ENCODE measurements at regions not wholly inside any gene's neighbourhood (a gene's known extent, or its start where the extent isn't known, plus 50 kb on each side); places are given as distances from the start of the nearest gene placed in this dataset.
A peak's percentile ranks its signal among the peaks of the same experiment; 100 is the strongest.
"Not testable (repeated sequence)": the region's sequence is repeated elsewhere in the genome, so short reads cannot be mapped to it uniquely, and the experiment has no call there.

DNA sequence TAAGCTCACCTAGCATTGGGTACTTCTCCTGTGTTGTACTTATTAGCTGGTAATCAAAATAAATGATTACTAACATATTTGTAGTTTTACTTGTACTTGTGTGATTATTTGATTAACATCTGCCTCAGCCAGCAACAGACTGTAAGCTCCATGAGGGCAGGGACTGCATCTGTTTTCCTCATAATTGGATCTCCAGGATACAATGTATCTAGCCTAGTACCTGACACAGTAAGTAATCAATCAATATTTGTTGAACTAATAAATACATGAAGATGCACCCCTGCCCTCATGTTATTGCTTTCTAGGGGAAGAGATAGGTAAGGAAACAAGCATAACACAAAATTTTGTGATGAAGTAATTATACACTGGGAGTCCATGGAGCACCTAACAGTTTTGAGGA, 101.5 kb downstream of the TENT5C start:
- DNase-seq (ENCODE audit: low spot score), result no peak

GRCh38 chr1:117708323-117709248, 102.7 kb downstream of the TENT5C start:
- no peak for DNase-seq (ENCODE audit: low spot score)

DNA sequence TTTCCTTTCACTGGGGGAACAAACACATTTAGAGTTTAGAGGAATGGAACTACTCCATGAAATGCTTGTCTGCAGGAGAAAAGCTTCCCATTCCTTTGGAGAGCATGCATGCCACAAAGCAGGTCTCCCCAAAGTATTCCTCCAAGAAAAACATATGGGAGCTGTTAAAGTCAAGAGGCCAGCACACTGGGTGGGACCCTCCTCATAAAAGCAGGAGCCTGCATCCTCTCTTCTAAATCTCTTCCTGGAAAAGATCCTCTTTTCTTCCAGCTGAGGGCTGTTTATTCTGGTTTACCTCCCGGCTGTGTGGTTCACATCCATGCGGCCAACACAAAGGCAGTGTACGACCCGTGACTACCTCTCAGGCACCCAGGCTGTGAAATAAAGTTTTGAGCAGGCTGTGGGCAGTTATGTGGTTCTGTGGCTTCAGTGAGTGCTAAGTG, 103.4 kb downstream of the TENT5C start:
- DNase-seq (ENCODE audit: low spot score), result no peak

GRCh38 chr1:117710710-117711109, 104.9 kb downstream of the TENT5C start:
- peak; percentile 18 for DNase-seq (ENCODE audit: low spot score)

- no peak for DNase-seq (ENCODE audit: low spot score)
These were observed 106.8 kb downstream of the TENT5C start for GRCh38 chr1:117712621-117713020.

DNA sequence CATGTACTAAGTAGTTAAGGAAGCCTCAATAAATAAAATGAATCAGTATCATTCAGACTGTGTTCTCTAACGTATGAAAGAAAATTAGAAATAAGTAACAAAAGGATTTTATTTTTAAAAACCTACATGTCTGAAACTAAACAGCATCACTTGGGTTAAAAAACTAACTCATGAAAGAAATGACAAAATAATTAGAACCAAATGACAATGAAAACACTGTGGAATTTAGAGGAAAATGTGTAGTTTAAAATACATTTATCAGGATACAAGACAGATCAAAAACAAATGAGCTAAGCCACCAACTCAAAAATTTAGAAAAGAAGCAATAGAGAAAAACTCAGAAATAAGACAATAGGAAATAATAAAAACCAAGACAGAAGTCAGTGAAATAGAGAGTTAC, 108.7 kb downstream of the TENT5C start:
- DNase-seq (ENCODE audit: low spot score), result no peak

- not testable (repeated sequence) for DNase-seq (ENCODE audit: low spot score)
These were observed 110.2 kb downstream of the TENT5C start for GRCh38 chr1:117716030-117716429.

DNA sequence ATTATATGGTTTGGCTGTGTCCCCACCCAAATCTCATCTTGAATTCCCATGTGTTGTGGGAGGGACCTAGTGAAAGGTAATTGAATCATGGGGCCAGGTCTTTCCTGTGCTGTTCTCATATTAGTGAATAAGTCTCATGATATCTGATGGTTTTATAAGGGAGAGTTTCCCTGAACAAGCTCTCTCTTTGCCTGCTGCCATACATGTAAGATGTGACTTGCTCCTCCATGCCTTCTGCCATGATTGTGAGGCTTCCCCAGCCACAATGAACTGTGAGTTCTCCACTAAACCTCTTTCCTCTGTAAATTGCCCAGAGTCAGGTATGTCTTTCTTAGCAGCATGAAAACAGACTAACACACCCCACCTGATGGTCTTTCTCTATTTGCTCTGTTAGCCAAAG, 112.1 kb downstream of the TENT5C start:
- not testable (repeated sequence) for DNase-seq (ENCODE audit: low spot score)

DNA sequence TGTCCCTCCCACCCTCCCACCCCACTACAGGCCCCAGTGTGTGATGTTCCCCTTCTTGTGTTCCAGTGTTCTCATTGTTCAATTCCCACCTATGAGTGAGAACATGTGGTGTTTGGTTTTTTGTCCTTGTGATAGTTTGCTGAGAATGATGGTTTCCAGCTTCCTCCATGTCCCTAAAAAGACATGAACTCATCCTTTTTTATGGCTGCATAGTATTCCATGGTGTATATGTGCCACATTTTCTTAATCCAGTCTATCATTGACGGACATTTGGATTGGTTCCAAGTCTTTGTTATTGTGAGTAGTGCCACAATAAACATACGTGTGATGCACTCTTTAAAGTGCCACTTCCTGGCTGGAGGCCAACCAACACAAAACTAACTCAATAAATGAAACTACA, 112.7 kb downstream of the TENT5C start:
- DNase-seq (ENCODE audit: low spot score), result not testable (repeated sequence)

- DNase-seq (ENCODE audit: low spot score), result no peak
These were observed 113.2 kb downstream of the TENT5C start for GRCh38 chr1:117719004-117719403.

- no peak for DNase-seq (ENCODE audit: low spot score)
These were observed 126.4 kb downstream of the TENT5C start for GRCh38 chr1:117732065-117732797.

GRCh38 chr1:117732956-117733355, 127.1 kb downstream of the TENT5C start:
- no peak for DNase-seq (ENCODE audit: low spot score)

DNA sequence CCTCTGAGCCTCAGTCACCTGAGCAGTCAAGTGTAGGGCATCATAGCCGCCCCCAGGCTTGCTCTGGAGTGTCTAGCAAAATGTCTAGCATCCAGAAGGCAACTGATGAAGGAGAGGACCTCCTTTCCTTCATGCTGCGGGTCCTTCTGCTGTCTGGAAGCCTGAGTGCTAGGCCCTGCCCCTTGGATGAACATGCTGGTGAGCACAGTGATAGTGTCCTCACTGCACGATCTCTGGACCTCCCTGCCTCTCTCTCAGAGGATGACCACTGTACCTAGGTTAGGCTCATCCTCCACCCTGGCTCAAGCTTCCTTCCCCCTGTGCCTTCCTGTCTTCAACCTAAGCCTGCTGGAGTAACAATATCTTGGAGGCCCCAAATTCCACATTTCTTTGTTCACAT, 128.6 kb downstream of the TENT5C start:
- no peak for DNase-seq (ENCODE audit: low spot score)

DNA sequence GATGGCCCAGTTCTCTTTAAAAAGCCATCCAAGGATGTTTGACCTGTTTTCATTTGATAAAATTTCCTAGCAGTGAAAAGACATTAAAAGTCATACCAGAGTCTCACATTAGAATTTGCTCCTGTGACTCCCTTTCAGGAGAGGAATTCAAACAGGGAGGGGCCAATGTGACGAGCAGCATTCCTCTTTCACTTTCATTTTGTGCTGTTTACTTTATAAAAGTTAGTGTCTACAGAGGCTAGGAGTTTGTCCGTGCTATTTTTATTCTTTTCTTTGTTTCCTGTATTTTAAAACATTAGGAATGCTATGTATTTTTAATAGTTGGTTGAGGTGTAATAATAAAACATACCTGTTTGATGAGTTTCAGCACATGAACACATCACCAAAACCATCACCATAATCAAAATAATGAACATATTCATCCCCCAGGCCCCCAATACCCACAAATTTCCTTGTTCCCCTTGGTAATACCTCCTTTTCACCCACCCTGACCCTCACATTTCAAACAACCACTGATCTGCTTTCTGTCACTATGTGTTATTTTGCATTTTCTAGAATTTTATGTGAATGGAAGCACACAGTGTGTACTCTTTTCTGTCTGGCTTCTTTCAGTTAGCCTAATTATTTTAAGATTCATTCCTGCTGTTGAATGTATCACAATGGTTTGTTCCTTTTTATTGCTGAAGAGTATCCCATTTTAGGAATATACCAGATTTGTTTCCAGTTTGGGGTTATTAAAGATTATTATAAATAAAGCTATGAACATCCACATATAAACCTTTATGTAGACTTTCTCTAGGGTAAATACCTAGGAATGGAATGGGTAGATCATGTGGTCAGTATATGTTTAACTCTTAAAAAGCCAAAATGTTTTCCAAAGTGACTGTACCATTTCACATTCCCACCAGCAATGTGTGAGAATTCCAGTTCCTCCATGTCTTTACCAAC, 129.5 kb downstream of the TENT5C start:
- no peak for DNase-seq (ENCODE audit: low spot score)

- DNase-seq (ENCODE audit: low spot score), result no peak
These were observed 133.7 kb downstream of the TENT5C start for GRCh38 chr1:117739504-117739903.

DNA sequence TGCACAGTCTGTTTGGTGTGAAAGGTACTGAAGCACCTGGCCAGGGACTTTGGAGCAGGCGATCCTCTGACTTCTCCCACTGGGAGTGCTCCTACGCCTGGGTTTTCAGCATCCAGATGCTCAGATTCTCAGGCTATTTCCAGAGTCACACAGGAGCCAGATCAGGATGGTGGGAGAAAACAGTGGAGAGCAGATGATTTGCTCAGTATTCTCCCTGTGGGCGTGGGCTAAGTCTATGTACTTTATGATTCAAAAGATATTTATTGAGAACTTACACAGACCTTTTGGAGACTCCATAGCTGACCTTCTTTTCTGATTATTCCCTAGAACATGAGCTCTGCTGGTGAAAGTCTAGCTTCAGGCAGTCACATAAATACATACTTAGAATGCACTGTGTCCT, 134.6 kb downstream of the TENT5C start:
- no peak for DNase-seq (ENCODE audit: low spot score)

GRCh38 chr1:117746565-117746964, 140.7 kb downstream of the TENT5C start:
- not testable (repeated sequence) for DNase-seq (ENCODE audit: low spot score)

- no peak for DNase-seq (ENCODE audit: low spot score)
These were observed 141.8 kb downstream of the TENT5C start for GRCh38 chr1:117747605-117748004.

DNA sequence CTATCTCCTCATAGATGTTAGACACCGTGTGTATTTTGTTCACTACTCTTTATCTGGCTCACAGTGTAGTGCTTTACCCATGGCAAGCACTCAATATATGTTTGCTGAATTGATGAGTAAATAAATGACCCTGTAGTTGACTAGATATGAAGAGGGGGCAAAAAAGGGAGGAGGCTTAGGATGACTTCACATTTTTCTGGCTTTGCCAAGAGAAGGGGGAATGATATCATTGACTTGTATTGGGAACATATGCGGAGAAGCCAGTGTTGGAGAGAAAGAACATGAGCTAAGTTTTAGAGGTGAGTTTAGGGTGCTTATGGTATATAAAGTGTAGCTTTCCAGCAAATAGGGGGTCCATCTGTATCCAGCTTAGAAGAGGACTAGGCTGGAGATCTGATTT, 145.5 kb downstream of the TENT5C start:
- DNase-seq (ENCODE audit: low spot score), result no peak

DNA sequence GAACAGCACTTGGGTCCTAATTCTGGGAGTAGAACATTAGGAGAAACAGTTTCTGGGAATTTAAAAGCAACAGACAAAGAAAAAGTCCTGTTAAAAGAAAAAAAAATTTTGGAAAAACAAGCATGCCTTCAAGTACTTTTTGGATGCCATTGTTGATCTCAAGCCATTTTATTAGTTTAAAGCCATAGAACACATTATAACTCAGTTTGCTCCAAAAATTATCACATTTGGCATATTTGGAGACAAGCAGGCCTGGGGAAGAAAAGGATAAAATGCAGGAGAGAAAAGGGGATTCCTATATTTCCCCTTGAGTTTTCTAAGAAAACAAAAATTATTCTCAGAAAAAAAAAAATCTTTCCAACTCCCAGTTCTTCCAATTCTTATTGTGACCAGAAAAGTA, 146.8 kb downstream of the TENT5C start:
- DNase-seq (ENCODE audit: low spot score), result no peak

DNA sequence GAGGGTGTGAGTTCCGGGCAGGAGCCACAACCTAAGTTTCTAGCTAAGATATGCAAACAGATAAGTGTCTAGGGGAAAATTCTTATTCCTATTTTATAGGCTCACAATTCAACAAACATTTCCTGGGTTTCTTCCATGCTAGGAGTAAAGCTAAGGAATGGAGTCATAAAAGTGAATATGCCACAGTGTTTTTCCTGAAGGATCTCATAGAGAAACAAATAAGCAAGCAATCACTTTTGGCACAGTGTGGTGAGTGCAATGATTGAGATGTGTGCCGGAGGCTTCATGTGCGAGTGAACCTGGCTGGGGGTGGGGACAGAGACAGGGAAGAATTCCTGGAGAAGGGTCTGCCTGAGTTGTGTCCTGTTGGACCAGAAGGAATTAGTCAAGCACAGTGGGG, 147.4 kb downstream of the TENT5C start:
- DNase-seq (ENCODE audit: low spot score), result no peak

DNA sequence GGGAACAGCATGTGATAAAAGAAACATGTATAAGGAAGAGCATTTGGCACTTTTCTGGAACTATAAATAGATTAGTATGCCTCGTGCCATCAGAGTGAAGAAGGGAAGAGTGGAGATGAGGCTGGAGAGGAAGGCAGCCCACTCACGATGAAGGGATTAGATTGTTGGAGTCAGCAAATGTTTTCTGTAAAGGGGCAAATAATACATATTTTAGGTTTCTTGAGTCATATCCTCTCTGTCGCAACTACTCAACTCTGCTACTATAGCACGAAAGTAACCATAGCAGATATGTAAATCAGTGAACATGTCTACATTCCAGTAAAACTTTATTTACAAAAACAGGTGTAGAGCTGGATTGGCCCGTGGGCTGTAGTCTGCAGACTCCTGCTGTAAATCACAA, 147.8 kb downstream of the TENT5C start:
- no peak for DNase-seq (ENCODE audit: low spot score)

Measured in HuH-7.5 (cell line).